Psoas muscle (tissue), 7 donors: ENCODE measurements at regions not wholly inside any gene's neighbourhood (a gene's known extent, or its start where the extent isn't known, plus 50 kb on each side); places are given as distances from the start of the nearest gene placed in this dataset.

Experiments used
- ATAC-seq, 4 donors: fragments of 200-7000 bp; cut with Tn5 transposase; one replicate each; pipeline ENCODE4 v1.9.1; 2020; ENCODE audit warnings: moderate library complexity in 3 of 4, mild to moderate bottlenecking in 2 of 4
- DNase-seq, 2 donors: peaks; one replicate each; pipeline ENCODE4 v3.0.0-alpha.2; 2020
- H3K27ac ChIP-seq: fragments of 200-600 bp; one replicate; pipeline ENCODE4 v1.8.0; 2022
- H3K27me3 ChIP-seq, 3 donors: fragments of 200-600 bp in 1 of 3; one replicate each; pipeline versions ENCODE4 v1.6.1 to v1.8.0; 2013 to 2022; ENCODE audit warnings: low read length in 2 of 3, mild to moderate bottlenecking in 2 of 3, moderate library complexity in 1 of 3; ENCODE audit not compliant: insufficient read depth in 3 of 3
- H3K36me3 ChIP-seq, 2 donors: fragments of 200-600 bp in 1 of 2; one replicate each; pipeline versions ENCODE4 v1.6.1 to v1.8.0; 2013 to 2022; ENCODE audit warnings: low read depth in 1 of 2, mild to moderate bottlenecking in 1 of 2, moderate library complexity in 1 of 2; ENCODE audit not compliant: insufficient read depth in 1 of 2
- H3K4me1 ChIP-seq: fragments of 200-600 bp; one replicate; pipeline ENCODE4 v1.8.0; 2022
- H3K4me3 ChIP-seq: fragments of 200-600 bp; one replicate; pipeline ENCODE4 v1.8.0; 2022; ENCODE audit warnings: mild to moderate bottlenecking
- H3K9me3 ChIP-seq: fragments of 200-600 bp; one replicate; pipeline ENCODE4 v1.8.0; 2022
- CTCF ChIP-seq: fragments of 200-600 bp; IDR thresholded peaks from one replicate; pipeline ENCODE4 v1.8.0; 2022; ENCODE audit warnings: antibody characterized with exemption
- WGBS, 3 donors: extraction: QIAGEN DNeasy Blood & Tissue Kit; methylation state at CpG; one replicate each; pipeline versions ENCODE4 v1.1.6 to v1.1.7; 2013; 5-methylcytosine and 5-hydroxymethylcytosine counted together
- intact Hi-C, 2 donors: fragments of 100-400 bp; cut with DNase I; formaldehyde crosslinking; loops; one replicate each; pipeline versions ENCODE4 v1.11.0 to v1.14.2; 2022
- donor health status: healthy with polysubstance abuse.
- donor health status: DM: no; HTN: no; CAD: no; lungs with moderate emphysema.
- donor health status: Bipolar disorder and iron deficiency.
- donor health status: healthy.
- donor health status: DM: yes; HTN: yes; CAD: no.
- donor health status: DM: no; HTN: no; CAD: no.
- donor health status: DM: yes; HTN: yes; CAD: no.

- Histone ChIP-seq H3K4me1 (peaks cover 40% of the 10 kb centered on the region), H3K27me3 (no peaks in the 10 kb centered on the region), H3K9me3 (no peaks in the 10 kb centered on the region), H3K36me3 (no peaks in the 10 kb centered on the region), H3K4me3 (no peak overlapping the region), H3K27ac (peak overlapping the region; percentile 89)
- no peak for TF ChIP-seq CTCF
- DNase-seq (no peak), ATAC-seq (no peak)
- intact Hi-C loops: loop anchor here in 1 of 2 donors (5.0 kb wide), 1 partner anchor 39 kb away; no protein-coding TSS in a partner anchor
- 94 to 98% (median 98%) methylated on average over 5 of the region's 5 CpGs for WGBS, 3 donors
Measured at GRCh38 chr5:133816791-133817190, 151.6 kb downstream of the C5orf15 start.

GRCh38 chr5:133814152-133814551 is 154.3 kb downstream of the C5orf15 start:
- H3K27me3 ChIP-seq: no peaks in the 10 kb centered on the region
- no peak for TF ChIP-seq CTCF
- H3K9me3 ChIP-seq: no peaks in the 10 kb centered on the region
- intact Hi-C loops: no loop called here
- no peak overlapping the region for H3K4me3 ChIP-seq
- no peaks in the 10 kb centered on the region for H3K36me3 ChIP-seq
- H3K4me1 ChIP-seq: peaks cover 17% of the 10 kb centered on the region
- no peak overlapping the region for H3K27ac ChIP-seq
- ATAC-seq: no peak
- no peak for DNase-seq
- 10 to 24% (median 17%) methylated on average over 8 of the region's 8 CpGs for WGBS, 3 donors

DNA sequence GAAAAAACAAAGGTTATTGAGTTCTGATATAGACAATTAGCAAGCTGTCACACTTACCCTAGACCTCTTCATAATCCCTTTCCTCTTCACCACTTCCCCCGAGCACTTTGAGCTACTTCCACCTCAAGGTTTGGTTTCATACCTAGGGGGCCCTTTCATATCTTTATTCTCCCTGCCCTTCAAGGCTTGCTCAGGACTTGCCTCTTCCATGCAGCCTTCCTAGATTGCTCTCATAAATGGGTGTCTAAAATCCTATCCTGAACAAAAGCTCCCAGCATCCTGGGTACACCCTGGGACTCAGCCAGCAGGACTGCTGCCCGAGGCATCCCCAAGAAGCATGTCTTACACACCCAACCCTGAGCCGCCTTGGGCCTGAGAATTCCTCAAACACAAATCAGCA is 157.3 kb downstream of the C5orf15 start:
- intact Hi-C loops: no loop called here
- H3K9me3 ChIP-seq: no peaks in the 10 kb centered on the region
- H3K4me3 ChIP-seq: no peak overlapping the region
- no peaks in the 10 kb centered on the region for H3K4me1 ChIP-seq
- H3K36me3 ChIP-seq: no peaks in the 10 kb centered on the region
- DNase-seq: no peak
- no peaks in the 10 kb centered on the region for H3K27me3 ChIP-seq
- no peak for ATAC-seq
- no peak for TF ChIP-seq CTCF
- WGBS, 3 donors: 88 to 95% (median 92%) methylated on average over 3 of the region's 3 CpGs
- H3K27ac ChIP-seq: no peak overlapping the region

DNA sequence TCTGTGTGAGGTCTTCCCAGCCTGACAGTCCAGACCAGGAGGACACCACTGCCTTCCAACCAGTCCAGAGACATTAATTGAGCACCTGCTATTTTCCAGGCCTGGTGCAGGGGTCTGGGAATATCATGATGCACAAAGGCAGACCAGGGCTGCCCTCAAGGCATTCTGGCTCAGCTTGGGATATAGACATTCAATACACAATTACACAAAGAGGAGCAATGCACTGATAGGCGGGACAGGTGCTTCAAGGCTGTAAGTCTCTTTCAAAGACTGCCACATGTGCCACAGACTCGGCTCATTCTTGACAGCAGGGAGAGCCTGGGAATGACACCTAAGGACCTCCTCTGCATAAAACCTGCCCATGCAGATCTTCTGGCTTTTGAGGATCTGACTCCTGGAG is 158.6 kb downstream of the C5orf15 start:
- no peak overlapping the region for H3K4me3 ChIP-seq
- ATAC-seq: no peak
- no peak for DNase-seq
- intact Hi-C loops: no loop called here
- H3K9me3 ChIP-seq: no peaks in the 10 kb centered on the region
- WGBS, 3 donors: 71 to 87% (median 78%) methylated on average over 2 of the region's 2 CpGs
- no peak overlapping the region for H3K27ac ChIP-seq
- no peaks in the 10 kb centered on the region for H3K27me3 ChIP-seq
- no peaks in the 10 kb centered on the region for H3K36me3 ChIP-seq
- TF ChIP-seq CTCF: no peak
- H3K4me1 ChIP-seq: no peaks in the 10 kb centered on the region

DNA sequence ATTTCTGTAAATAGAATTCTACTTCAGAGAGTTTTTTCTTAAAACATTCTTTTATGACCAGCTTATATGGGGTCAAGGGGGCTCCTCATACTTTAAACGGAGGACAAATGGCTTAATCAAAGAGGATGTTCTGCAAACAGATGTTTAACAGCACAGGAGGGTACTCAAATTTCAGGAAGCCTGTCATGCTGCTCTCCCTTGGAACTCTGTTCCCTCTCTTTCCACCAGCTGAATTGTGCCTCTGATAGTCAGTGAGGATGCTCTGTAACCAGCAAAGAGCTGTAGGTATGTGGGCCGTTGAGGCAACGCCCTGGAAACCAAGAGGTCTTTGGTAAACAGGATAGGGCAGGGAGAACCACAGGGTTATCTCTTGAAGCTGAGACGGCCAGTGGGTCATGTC is 161.1 kb downstream of the C5orf15 start:
- intact Hi-C loops: no loop called here
- no peak for ATAC-seq
- H3K4me1 ChIP-seq: peaks cover 5% of the 10 kb centered on the region

More for the DNA sequence above, 161.1 kb downstream of the C5orf15 start:
- WGBS, 3 donors: 30 to 35% (median 34%) methylated on average over 4 of the region's 4 CpGs
- Histone ChIP-seq H3K27ac (no peak overlapping the region), H3K27me3 (no peaks in the 10 kb centered on the region), H3K4me3 (no peak overlapping the region), H3K9me3 (no peaks in the 10 kb centered on the region), H3K36me3 (no peaks in the 10 kb centered on the region)
- no peak for TF ChIP-seq CTCF
- no peak for DNase-seq
